ENCODE measurements at regions not wholly inside any gene's neighbourhood (a gene's known extent, or its start where the extent isn't known, plus 50 kb on each side); places are given as distances from the start of the nearest gene placed in this dataset.

GRCh38 chr1:199843861-199844260 lies 183.6 kb upstream of the NR5A2 start:
- Histone ChIP-seq H3K27ac (ENCODE audit: low read depth, low read length) (no peak overlapping the region), H3K4me3 (ENCODE audit: low read length) (no peak overlapping the region), H3K4me1 (ENCODE audit: control insufficient read depth, insufficient read depth, low read length) (no peaks in the 10 kb centered on the region), H3K9me3 (ENCODE audit: control insufficient read depth, low read length) (no peaks in the 10 kb centered on the region), H3K9ac (ENCODE audit: extremely low read depth, low read length, poor library complexity, severe bottlenecking) (no peak overlapping the region), H3K27me3 (ENCODE audit: control insufficient read depth, insufficient read depth, low read length, poor library complexity, severe bottlenecking) (no peaks in the 10 kb centered on the region), H3K36me3 (ENCODE audit: control insufficient read depth, insufficient read depth, low read length) (no peaks in the 10 kb centered on the region)
- no peak overlapping the region for H3K27ac Mint-ChIP-seq
- H3K36me3 Mint-ChIP-seq (ENCODE audit: low read depth) = no peaks in the 10 kb centered on the region
- 54 to 71% methylated on average over 1 to 2 of the region's 2 CpGs for WGBS, 2 experiments (ENCODE audit: insufficient coverage in 1 of 2, insufficient read length in 1 of 2)
- no peak overlapping the region for H3K4me3 Mint-ChIP-seq
- TF ChIP-seq, protein P1, sequence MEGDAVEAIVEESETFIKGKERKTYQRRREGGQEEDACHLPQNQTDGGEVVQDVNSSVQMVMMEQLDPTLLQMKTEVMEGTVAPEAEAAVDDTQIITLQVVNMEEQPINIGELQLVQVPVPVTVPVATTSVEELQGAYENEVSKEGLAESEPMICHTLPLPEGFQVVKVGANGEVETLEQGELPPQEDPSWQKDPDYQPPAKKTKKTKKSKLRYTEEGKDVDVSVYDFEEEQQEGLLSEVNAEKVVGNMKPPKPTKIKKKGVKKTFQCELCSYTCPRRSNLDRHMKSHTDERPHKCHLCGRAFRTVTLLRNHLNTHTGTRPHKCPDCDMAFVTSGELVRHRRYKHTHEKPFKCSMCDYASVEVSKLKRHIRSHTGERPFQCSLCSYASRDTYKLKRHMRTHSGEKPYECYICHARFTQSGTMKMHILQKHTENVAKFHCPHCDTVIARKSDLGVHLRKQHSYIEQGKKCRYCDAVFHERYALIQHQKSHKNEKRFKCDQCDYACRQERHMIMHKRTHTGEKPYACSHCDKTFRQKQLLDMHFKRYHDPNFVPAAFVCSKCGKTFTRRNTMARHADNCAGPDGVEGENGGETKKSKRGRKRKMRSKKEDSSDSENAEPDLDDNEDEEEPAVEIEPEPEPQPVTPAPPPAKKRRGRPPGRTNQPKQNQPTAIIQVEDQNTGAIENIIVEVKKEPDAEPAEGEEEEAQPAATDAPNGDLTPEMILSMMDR (conservative IDR thresholded peaks at IDR 0.05) = no peak
- no peak for DNase-seq
- H3K9me3 Mint-ChIP-seq = peaks cover 2% of the 10 kb centered on the region
- H3K27me3 Mint-ChIP-seq (ENCODE audit: insufficient read depth) = no peaks in the 10 kb centered on the region
- no peaks in the 10 kb centered on the region for H3K4me1 Mint-ChIP-seq

GRCh38 chr1:199847021-199847420 lies 180.5 kb upstream of the NR5A2 start:
- Mint-ChIP-seq H3K27me3 (ENCODE audit: insufficient read depth) (no peaks in the 10 kb centered on the region), H3K27ac (no peak overlapping the region)
- WGBS, 2 experiments (ENCODE audit: insufficient coverage in 1 of 2, insufficient read length in 1 of 2) = 94 to 95% methylated on average over 8 of the region's 8 CpGs

DNA sequence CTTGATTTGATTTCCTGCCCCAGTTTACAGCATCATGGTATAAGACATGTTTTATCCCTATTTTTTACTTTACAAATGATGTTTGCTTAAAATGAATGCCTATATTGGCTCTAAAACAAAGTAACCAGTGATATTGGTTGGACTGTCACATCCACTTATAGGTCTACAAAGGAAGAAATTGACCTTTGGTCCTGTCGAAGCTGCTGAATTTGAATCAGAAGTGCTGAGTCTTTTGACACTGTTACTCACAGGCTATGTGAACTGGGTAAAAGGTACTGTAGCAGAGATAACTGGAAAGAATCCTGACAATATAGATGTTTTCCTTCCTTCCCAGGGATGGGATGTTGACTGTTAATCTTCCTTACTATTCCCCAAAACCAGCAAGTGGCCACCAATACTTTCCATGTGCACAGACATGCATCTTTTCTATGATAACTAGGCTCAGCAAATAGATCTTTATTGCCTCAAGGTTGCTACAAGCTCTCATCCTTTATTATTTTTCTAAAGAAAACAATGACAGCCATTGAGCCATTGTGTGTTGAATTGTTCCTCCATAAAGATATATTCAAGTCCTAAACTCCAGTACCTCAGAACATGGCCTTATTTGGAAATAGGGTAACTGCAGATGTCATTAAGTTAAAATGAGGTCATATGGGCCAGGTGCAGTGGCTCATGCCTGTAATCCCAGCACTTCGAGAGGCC lies 175.9 kb upstream of the NR5A2 start:
- peaks cover 10% of the 10 kb centered on the region for H3K4me1 Mint-ChIP-seq
- peaks cover 3% of the 10 kb centered on the region for H3K4me1 ChIP-seq (ENCODE audit: control insufficient read depth, insufficient read depth, low read length)
- no peaks in the 10 kb centered on the region for H3K9me3 Mint-ChIP-seq
- 92% methylated on average over 2 of the region's 2 CpGs for WGBS, 2 experiments (ENCODE audit: insufficient coverage in 1 of 2, insufficient read length in 1 of 2)
- H3K27me3 Mint-ChIP-seq (ENCODE audit: insufficient read depth) = no peaks in the 10 kb centered on the region
- no peak overlapping the region for H3K4me3 Mint-ChIP-seq
- no peaks in the 10 kb centered on the region for H3K27me3 ChIP-seq (ENCODE audit: control insufficient read depth, insufficient read depth, low read length, poor library complexity, severe bottlenecking)
- DNase-seq = no peak
- H3K36me3 Mint-ChIP-seq (ENCODE audit: low read depth) = no peaks in the 10 kb centered on the region
- H3K9ac ChIP-seq (ENCODE audit: extremely low read depth, low read length, poor library complexity, severe bottlenecking) = no peak overlapping the region
- TF ChIP-seq, protein P1 (conservative IDR thresholded peaks at IDR 0.05) = no peak
- H3K9me3 ChIP-seq (ENCODE audit: control insufficient read depth, low read length) = no peaks in the 10 kb centered on the region
- no peak overlapping the region for H3K4me3 ChIP-seq (ENCODE audit: low read length)
- H3K27ac Mint-ChIP-seq = no peak overlapping the region
- H3K36me3 ChIP-seq (ENCODE audit: control insufficient read depth, insufficient read depth, low read length) = no peaks in the 10 kb centered on the region
- no peak overlapping the region for H3K27ac ChIP-seq (ENCODE audit: low read depth, low read length)

More at GRCh38 chr1:199847021-199847420, 180.5 kb upstream of the NR5A2 start:
- H3K9ac ChIP-seq (ENCODE audit: extremely low read depth, low read length, poor library complexity, severe bottlenecking) = no peak overlapping the region
- TF ChIP-seq, protein P1 (conservative IDR thresholded peaks at IDR 0.05) = no peak
- Mint-ChIP-seq H3K4me3 (no peak overlapping the region), H3K36me3 (ENCODE audit: low read depth) (no peaks in the 10 kb centered on the region), H3K4me1 (no peaks in the 10 kb centered on the region), H3K9me3 (no peaks in the 10 kb centered on the region)
- no peaks in the 10 kb centered on the region for H3K27me3 ChIP-seq (ENCODE audit: control insufficient read depth, insufficient read depth, low read length, poor library complexity, severe bottlenecking)
- DNase-seq = no peak
- no peaks in the 10 kb centered on the region for H3K36me3 ChIP-seq (ENCODE audit: control insufficient read depth, insufficient read depth, low read length)
- H3K4me3 ChIP-seq (ENCODE audit: low read length) = no peak overlapping the region
- H3K27ac ChIP-seq (ENCODE audit: low read depth, low read length) = no peak overlapping the region
- H3K4me1 ChIP-seq (ENCODE audit: control insufficient read depth, insufficient read depth, low read length) = no peaks in the 10 kb centered on the region
- H3K9me3 ChIP-seq (ENCODE audit: control insufficient read depth, low read length) = no peaks in the 10 kb centered on the region

All from endodermal cell (in vitro differentiated cells).